ENCODE measurements at regions not wholly inside any gene's neighbourhood (a gene's known extent, or its start where the extent isn't known, plus 50 kb on each side); places are given as distances from the start of the nearest gene placed in this dataset.
"Not testable (repeated sequence)": the region's sequence is repeated elsewhere in the genome, so short reads cannot be mapped to it uniquely, and the experiment has no call there.

DNA sequence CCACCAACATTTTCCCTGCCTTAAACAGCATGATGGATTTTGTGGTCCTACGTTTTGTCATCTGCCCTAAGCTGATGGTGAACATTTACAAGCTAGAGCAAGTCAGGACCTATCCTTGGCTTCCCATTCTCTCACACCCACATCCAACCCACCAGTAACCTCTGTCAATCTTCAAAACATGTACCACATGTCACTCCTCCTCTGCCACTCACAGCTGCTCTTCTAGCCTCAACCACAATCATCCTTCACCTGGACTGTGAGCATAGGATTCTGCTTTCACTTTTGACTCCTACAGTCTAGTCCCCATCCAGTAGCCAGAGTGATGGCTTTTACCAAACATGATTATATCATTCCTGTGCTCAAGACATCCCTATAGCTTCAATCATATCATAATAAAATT, 279.8 kb upstream of the DLGAP1 start:
- Mint-ChIP-seq H3K27me3 (no peaks in the 10 kb centered on the region), H3K4me3 (no peak overlapping the region), H3K4me1 (no peaks in the 10 kb centered on the region), H3K9me3 (peaks cover 15% of the 10 kb centered on the region), H3K27ac (no peak overlapping the region), H3K36me3 (ENCODE audit: low read depth) (no peaks in the 10 kb centered on the region)
- DNase-seq = no peak
- ATAC-seq = no peak

GRCh38 chr18:4734021-4734420, 278.9 kb upstream of the DLGAP1 start:
- H3K27ac Mint-ChIP-seq = no peak overlapping the region
- no peaks in the 10 kb centered on the region for H3K4me1 Mint-ChIP-seq
- ATAC-seq (no peak), DNase-seq (no peak)
- H3K27me3 Mint-ChIP-seq = no peaks in the 10 kb centered on the region
- H3K4me3 Mint-ChIP-seq = no peak overlapping the region
- peaks cover 15% of the 10 kb centered on the region for H3K9me3 Mint-ChIP-seq
- H3K36me3 Mint-ChIP-seq (ENCODE audit: low read depth) = no peaks in the 10 kb centered on the region

- DNase-seq (no peak), ATAC-seq (no peak)
- Mint-ChIP-seq H3K36me3 (ENCODE audit: low read depth) (no peaks in the 10 kb centered on the region), H3K4me1 (no peaks in the 10 kb centered on the region), H3K27me3 (no peaks in the 10 kb centered on the region), H3K4me3 (no peak overlapping the region), H3K9me3 (peaks cover 14% of the 10 kb centered on the region), H3K27ac (no peak overlapping the region)
These were observed 266.4 kb upstream of the DLGAP1 start for GRCh38 chr18:4721545-4721944.

- Mint-ChIP-seq H3K4me3 (no peak overlapping the region), H3K4me1 (no peaks in the 10 kb centered on the region), H3K27me3 (no peaks in the 10 kb centered on the region), H3K36me3 (ENCODE audit: low read depth) (no peaks in the 10 kb centered on the region), H3K9me3 (peaks cover 14% of the 10 kb centered on the region), H3K27ac (no peak overlapping the region)
- no peak for ATAC-seq
- no peak for DNase-seq
These were observed 265.4 kb upstream of the DLGAP1 start for GRCh38 chr18:4720518-4720917.

DNA sequence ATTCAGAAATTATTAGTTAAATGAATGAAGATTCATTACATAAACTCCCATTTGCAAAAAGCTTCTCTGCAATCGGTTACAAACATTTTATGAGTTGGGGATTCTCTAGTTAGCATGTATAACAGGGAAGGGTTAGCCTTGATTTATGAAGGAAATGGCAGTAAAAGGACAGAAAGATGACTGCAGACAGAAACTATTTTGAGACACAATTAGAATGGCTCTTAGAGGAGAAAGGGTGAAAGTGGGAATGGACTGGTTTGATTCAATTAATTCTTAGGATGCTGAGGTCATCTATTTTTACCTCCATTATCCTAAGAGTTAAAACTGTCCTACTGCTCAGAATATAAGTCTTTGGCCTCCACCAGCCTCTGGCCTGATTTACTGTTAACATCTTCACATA, 250.8 kb upstream of the DLGAP1 start:
- no peak for DNase-seq
- Mint-ChIP-seq H3K27me3 (no peaks in the 10 kb centered on the region), H3K4me3 (no peak overlapping the region), H3K4me1 (no peaks in the 10 kb centered on the region), H3K9me3 (peaks cover 4% of the 10 kb centered on the region), H3K27ac (no peak overlapping the region), H3K36me3 (ENCODE audit: low read depth) (no peaks in the 10 kb centered on the region)
- no peak for ATAC-seq

- ATAC-seq (no peak), DNase-seq (no peak)
- H3K4me3 Mint-ChIP-seq = no peak overlapping the region
- H3K9me3 Mint-ChIP-seq = peaks cover 4% of the 10 kb centered on the region
- H3K4me1 Mint-ChIP-seq = no peaks in the 10 kb centered on the region
- no peaks in the 10 kb centered on the region for H3K27me3 Mint-ChIP-seq
- no peaks in the 10 kb centered on the region for H3K36me3 Mint-ChIP-seq (ENCODE audit: low read depth)
- no peak overlapping the region for H3K27ac Mint-ChIP-seq
These were observed 249.7 kb upstream of the DLGAP1 start for GRCh38 chr18:4704781-4705180.

GRCh38 chr18:4691836-4692235, 236.7 kb upstream of the DLGAP1 start:
- Mint-ChIP-seq H3K36me3 (ENCODE audit: low read depth) (no peaks in the 10 kb centered on the region), H3K9me3 (peaks cover 9% of the 10 kb centered on the region)

DNA sequence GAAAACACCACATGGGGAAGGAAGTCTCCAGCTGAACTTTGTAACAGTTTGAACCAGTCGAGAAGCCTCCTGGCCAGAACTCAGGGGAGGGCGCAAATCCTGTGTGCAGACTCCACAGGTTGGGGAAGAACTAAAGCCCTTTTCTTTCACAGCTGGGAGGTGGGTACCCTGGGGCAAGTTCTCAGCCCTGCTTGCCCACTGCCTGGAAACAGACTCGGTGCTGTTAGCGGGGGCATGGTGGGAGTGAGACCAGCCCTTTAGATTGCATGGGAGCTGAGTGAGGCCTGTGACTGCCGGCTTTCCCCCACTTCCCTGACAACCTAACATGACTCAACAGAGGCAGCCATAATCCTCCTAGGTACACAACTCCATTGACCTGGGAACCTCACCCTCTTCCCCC, 223.6 kb upstream of the DLGAP1 start:
- H3K4me1 Mint-ChIP-seq; H3K4me3 Mint-ChIP-seq; H3K27me3 Mint-ChIP-seq; H3K36me3 Mint-ChIP-seq (ENCODE audit: low read depth); H3K27ac Mint-ChIP-seq; DNase-seq; ATAC-seq: not testable (repeated sequence)
- H3K9me3 Mint-ChIP-seq = peaks cover 23% of the 10 kb centered on the region

More at GRCh38 chr18:4691836-4692235, 236.7 kb upstream of the DLGAP1 start:
- Mint-ChIP-seq H3K4me1 (no peaks in the 10 kb centered on the region), H3K4me3 (no peak overlapping the region), H3K27ac (no peak overlapping the region), H3K27me3 (no peaks in the 10 kb centered on the region)
- DNase-seq = no peak
- ATAC-seq = no peak

DNA sequence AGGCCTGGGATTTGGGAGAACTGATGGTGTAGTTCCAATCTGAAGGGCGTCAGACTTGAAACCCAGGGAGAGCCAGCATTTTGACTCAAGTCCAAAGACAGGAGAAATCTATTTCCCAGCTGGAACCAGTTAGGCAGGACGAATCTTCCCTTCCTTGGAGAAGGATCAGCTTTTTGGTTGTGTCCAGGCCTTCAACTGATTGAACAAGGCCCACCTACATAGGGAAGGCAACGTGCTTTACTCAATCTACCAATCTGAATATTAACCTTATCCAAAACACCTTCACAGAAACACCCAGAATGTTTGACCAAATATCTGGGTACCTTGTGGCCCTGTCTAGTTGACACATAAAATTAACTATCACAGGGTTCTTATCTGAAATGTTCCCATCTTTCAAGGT, 221.9 kb upstream of the DLGAP1 start:
- no peak for DNase-seq

GRCh38 chr18:4672162-4672561, 217.1 kb upstream of the DLGAP1 start:
- Mint-ChIP-seq H3K4me1 (no peaks in the 10 kb centered on the region), H3K36me3 (ENCODE audit: low read depth) (no peaks in the 10 kb centered on the region), H3K9me3 (peaks cover 39% of the 10 kb centered on the region), H3K27ac (no peak overlapping the region), H3K27me3 (no peaks in the 10 kb centered on the region), H3K4me3 (no peak overlapping the region)
- ATAC-seq = no peak
- DNase-seq = no peak

More for the DNA sequence above, 221.9 kb upstream of the DLGAP1 start:
- Mint-ChIP-seq H3K27ac (no peak overlapping the region), H3K4me3 (no peak overlapping the region), H3K36me3 (ENCODE audit: low read depth) (no peaks in the 10 kb centered on the region), H3K9me3 (peaks cover 28% of the 10 kb centered on the region), H3K4me1 (no peaks in the 10 kb centered on the region), H3K27me3 (no peaks in the 10 kb centered on the region)
- no peak for ATAC-seq

GRCh38 chr18:4658804-4659203, 203.7 kb upstream of the DLGAP1 start:
- no peaks in the 10 kb centered on the region for H3K4me1 Mint-ChIP-seq
- no peak overlapping the region for H3K27ac Mint-ChIP-seq
- H3K36me3 Mint-ChIP-seq (ENCODE audit: low read depth) = no peaks in the 10 kb centered on the region
- no peak for ATAC-seq
- no peaks in the 10 kb centered on the region for H3K27me3 Mint-ChIP-seq
- no peak overlapping the region for H3K4me3 Mint-ChIP-seq
- no peak for DNase-seq
- H3K9me3 Mint-ChIP-seq = peaks cover 12% of the 10 kb centered on the region

- H3K27me3 Mint-ChIP-seq = no peaks in the 10 kb centered on the region
- no peak overlapping the region for H3K4me3 Mint-ChIP-seq
- H3K27ac Mint-ChIP-seq = no peak overlapping the region
- peaks cover 5% of the 10 kb centered on the region for H3K9me3 Mint-ChIP-seq
- ATAC-seq (no peak), DNase-seq (no peak)
- H3K36me3 Mint-ChIP-seq (ENCODE audit: low read depth) = no peaks in the 10 kb centered on the region
- H3K4me1 Mint-ChIP-seq = no peaks in the 10 kb centered on the region
These were observed 198.3 kb upstream of the DLGAP1 start for GRCh38 chr18:4653418-4653817.

- Mint-ChIP-seq H3K36me3 (ENCODE audit: low read depth) (no peaks in the 10 kb centered on the region), H3K9me3 (peaks cover 22% of the 10 kb centered on the region), H3K27me3 (no peaks in the 10 kb centered on the region), H3K4me1 (no peaks in the 10 kb centered on the region), H3K27ac (no peak overlapping the region), H3K4me3 (no peak overlapping the region)
- ATAC-seq = no peak
- no peak for DNase-seq
These were observed 186.8 kb upstream of the DLGAP1 start for GRCh38 chr18:4641771-4642368.

DNA sequence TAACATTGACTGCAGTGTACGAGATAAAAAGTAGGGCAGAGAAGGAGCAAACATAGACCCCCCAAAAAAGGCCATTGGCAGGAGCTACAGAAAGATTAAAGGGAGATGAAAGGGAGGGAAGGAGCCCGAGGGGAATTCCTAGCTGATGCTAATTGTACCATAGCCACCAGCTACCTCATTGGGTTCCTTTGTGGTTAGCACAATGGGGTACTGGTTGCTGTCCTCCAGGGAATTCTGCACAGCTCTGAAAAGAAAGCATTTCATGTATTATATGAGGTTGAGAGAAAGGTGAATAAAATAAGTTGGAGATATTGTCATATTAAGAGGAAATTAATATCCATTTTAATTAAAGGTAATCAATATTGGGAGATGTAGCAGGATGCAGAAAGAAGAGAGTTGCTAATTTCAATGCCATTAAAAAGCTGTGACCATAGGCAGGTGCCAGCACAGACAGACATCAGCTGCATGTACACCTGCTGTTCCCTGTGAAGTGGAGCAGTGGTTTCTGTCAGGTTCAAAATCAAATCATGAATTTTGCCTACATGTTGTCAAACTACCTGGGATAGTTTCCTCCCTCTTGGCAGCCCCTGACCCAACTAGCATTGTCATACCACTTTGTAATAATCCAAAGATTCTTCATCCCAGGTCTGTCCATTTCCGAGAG, 185.4 kb upstream of the DLGAP1 start:
- H3K9me3 Mint-ChIP-seq = peaks cover 18% of the 10 kb centered on the region
- ATAC-seq (no peak), DNase-seq (no peak)
- no peaks in the 10 kb centered on the region for H3K27me3 Mint-ChIP-seq
- no peaks in the 10 kb centered on the region for H3K4me1 Mint-ChIP-seq
- H3K27ac Mint-ChIP-seq = no peak overlapping the region
- H3K36me3 Mint-ChIP-seq (ENCODE audit: low read depth) = no peaks in the 10 kb centered on the region
- no peak overlapping the region for H3K4me3 Mint-ChIP-seq

DNA sequence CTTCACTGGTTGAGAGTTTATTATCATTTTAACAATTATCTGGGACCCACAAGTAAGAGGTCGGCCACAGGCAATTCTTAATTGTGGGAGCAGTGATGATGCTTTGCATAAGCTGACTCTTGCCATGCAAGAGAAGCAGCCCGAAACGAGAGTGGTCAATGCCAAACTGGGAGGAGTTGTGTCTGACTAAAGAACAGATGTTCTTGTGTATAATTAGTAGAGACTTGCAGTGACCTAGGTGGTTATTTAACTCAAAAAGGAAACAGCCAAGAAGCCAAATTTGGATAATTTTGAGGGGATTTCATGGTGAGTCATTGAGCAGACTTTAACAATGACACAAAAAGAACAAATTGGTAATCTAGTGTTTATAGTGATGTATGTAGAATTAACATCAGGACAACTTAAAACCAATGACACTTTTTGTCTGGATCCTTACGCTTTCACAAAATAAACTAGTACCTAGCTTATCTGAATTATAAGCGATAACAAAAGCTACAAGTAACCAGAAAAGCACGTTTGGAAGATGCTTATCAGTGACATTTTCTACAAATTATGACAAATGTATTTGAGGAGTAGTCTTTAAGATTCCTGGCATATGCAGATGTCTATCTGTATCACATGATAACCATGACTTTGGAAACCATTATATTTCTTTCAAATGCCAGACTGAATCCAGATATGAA, 184.7 kb upstream of the DLGAP1 start:
- no peaks in the 10 kb centered on the region for H3K27me3 Mint-ChIP-seq
- no peak overlapping the region for H3K4me3 Mint-ChIP-seq
- H3K36me3 Mint-ChIP-seq (ENCODE audit: low read depth) = no peaks in the 10 kb centered on the region
- no peak overlapping the region for H3K27ac Mint-ChIP-seq
- peaks cover 21% of the 10 kb centered on the region for H3K9me3 Mint-ChIP-seq
- ATAC-seq (no peak), DNase-seq (no peak)
- no peaks in the 10 kb centered on the region for H3K4me1 Mint-ChIP-seq
